HL-60/S4 (cell line): ENCODE measurements at regions not wholly inside any gene's neighbourhood (a gene's known extent, or its start where the extent isn't known, plus 50 kb on each side); places are given as distances from the start of the nearest gene placed in this dataset.
"Not testable (repeated sequence)": the region's sequence is repeated elsewhere in the genome, so short reads cannot be mapped to it uniquely, and the experiment has no call there.

ENCODE experiments used
- in situ Hi-C: fragments of 300-500 bp; cut with MboI; formaldehyde crosslinking; loops from 2 replicates; pipeline ENCODE4 v1.14.3; 2022; ENCODE audit warnings: low sequenced_read_pairs

DNA sequence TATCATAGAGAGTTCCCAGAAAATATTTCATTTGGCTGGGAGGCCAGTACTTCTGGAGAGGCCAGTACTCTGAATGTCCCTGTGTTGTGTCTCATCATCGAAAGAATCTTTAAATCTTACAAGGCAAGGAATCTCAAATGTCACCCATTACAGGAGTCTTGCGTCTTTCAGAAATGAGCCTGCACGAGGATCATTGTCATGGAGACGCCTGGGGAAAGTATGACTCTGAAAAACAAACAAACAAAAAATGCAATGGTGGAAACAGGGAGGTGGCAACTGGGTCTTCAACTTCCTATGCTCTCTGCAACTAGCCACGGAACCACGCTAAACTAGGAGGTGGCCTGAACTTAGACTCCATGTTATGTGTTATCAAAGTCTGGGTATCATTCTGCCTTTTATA lies 804.6 kb downstream of the EPHA3 start:
- in situ Hi-C loops = no loop called here

DNA sequence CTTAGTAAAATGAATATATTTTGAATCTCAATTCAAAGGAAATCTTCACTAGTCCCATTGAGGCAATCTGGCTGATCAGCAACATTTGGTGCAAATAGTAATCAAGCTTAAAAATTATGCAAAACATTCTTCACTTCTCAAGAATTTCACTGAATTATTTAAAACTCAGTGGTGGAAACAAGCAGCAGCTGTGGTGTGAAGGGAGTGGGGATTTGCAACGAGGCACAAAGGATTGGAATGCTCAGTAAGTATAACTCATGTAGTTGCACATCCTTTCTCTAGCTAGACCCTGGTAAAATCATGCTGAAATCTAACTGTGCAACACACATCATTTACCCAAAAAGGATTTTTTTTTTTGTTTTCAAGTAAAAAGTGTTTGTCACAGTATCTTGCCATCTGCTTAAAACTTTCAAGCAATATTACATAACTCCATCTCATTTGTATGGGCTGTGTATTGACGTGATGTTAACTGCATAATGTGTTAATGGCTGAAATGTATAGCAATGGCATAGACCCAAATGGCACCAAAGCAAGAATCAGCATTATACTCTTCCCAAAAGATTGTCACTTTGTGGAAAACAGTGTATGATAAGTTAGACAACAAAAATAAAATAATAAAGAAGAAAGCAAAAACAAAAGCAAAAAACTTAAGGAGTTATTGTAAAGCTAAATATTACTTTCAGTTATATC lies 816.6 kb downstream of the EPHA3 start:
- in situ Hi-C loops = no loop called here

DNA sequence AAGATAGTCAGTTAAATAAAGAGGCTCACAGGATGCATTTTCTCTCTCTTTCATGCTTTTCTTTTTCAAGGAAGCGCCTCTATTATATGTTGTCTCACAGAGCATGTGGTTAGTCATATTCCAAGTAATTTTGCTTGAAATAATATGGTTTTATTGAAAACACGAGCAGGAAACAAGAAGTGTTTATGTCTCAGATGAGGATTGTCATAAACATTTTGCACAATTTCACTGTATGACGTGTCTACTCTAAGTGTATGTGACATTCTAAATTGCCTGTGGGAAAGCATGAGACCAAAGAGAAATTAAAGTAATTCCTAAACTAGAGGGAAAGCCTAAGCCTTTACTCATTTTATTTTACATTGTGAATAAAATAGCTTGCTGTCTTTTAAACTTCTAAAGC lies 818.6 kb downstream of the EPHA3 start:
- in situ Hi-C loops = no loop called here

DNA sequence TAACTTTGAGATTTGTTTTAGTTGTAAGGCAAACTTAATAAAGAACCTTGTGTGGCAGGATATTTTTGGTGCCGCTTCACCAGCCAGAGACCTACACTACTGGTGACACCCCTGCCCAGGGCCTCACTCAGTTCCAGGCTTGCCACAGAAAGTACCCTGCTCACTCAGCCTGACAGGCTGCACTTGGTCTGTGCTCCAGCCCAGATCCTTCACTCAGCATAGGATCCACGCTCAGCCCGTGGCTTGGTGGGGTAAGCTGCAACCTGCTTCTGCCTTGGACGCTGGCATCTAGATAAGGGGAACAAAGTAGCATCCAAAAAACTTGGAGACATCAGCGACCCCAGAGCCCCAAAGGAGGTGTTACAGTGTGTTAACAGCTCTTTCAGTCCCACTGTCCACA lies 825.5 kb downstream of the EPHA3 start:
- in situ Hi-C loops = no loop called here

DNA sequence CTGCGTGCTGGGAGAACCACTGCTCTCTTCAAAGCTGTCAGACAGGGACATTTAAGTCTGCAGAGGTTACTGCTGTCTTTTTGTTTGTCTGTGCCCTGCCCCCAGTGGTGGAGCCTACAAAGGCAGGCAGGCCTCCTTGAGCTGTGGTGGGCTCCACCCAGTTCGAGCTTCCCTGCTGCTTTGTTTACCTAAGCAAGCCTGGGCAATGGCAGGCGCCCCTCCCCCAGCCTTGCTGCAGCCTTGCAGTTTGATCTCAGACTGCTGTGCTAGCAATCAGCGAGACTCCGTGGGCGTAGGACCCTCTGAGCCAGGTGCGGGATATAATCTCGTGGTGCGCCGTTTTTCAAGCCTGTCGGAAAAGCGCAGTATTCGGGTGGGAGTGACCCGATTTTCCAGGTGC lies 837.0 kb downstream of the EPHA3 start:
- in situ Hi-C loops = not testable (repeated sequence)

DNA sequence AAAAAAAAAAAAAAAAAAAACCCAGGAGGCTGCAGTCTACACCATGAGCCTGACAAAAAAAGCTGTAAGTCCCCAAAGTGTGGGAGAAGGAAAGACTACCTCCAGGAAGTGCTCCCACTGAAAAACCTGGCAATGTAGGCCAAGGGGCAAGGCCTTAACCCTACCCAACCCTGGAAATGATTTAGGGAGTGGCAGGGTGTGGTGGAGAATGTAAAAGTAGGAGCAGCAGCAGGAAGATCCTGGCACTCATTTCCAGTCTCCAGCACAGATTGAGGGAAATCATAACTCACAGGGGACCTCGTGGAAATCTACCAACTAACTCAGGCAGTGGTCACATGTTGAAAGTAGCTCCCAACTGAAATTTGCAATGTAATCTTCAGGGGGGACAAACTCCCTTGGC lies 839.5 kb downstream of the EPHA3 start:
- in situ Hi-C loops = no loop called here

DNA sequence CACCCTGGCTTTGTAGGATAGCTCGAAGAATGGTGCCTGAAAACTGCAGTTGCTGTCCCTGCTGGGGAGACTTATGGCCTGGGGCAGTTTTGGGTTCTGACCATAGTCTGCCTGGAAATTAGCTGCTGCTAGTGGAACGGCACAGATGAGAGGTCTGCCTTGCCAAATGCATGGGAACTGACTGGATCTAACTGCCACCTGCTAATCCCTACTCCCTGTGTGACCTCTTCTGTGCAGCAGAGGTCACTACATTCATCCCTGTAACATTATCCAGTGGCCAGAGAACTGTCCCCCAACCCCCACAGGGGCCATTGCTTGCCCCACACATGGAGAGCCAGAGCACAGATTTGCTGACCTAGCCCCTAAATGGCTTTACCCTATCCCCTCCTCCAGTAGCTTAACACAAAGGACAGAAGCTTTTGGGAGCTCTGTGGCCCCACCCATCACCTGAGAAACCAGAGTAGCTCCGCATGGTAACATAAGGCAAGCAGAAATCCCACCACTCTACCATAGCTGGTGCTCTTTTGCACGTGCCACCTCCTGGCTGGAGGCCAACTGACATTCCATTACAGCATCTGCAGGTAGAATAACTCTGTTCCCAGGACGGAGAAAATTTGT lies 840.0 kb downstream of the EPHA3 start:
- in situ Hi-C loops = no loop called here

DNA sequence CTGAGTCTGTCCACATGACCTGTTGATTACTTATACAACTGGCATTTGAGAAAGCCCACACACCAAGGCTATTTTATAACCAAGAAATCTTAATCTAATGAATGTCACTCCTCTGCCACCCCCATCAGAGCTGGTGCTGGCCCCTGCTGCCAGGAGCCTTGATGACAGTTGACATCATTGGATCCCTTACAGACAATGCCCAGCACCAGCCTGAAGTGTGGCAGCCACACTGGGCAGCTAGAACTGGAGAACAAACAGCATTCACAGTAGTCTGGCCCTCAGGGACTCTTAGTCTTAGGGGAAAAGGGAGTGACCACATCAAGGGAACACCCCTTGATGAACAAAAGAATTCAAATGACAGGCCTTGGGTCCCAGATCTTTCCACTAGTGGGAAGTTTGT lies 840.6 kb downstream of the EPHA3 start:
- in situ Hi-C loops = no loop called here

DNA sequence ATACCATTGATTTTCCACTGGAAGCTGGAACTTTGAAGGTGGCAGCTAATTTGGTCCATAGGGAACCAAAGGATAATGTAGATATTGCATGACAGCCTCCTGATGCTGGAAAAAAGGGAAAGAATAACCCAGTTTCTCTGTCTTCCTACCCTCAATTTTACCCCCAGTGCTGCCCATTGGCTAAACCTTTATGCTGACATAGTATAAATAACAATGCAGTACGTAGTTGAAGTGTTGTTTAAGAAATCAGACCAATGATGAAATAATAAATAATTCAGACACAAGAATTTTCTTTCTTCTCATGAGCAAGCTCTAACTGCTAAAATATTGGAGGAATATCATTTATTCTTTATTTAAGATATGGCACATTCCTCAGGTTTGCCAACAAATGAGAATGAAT lies 843.4 kb downstream of the EPHA3 start:
- in situ Hi-C loops = no loop called here

DNA sequence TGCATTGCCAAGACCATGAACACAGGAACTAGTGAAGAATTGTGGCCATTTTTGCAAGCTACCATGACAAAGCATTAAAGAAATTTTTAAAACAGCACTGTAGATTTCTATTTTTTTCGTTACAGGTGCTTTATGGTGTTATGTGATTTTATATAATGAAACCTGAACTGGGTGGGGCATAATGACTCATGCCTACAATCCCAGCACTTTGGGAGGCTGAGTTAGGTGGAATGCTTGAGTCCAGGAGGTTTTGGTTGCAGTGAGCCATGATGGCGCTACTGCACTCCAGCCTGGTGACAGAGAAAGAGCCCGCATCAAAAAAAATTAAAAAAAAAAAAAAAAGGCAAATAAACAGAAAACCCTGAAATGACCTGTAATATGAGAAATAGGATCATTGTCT lies 846.7 kb downstream of the EPHA3 start:
- in situ Hi-C loops = no loop called here

DNA sequence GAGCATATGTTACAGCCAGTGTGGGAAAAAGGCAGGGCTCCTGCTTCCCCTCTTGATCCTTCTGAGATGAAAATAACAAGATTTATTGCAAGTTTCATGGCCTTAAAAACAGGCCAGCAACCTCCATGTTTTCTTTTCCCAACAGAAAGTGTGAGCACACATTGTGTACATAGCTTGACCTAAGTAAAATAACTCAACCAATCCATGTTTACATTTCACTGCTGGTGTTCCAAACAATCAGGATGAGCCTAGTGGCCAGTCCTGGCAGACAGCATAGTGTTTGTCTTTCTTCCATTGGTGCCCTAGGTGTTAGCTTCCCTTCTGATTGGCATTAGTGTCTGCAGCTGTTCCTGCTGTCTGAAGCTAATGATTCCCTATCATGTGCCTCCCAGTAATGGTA lies 847.7 kb downstream of the EPHA3 start:
- in situ Hi-C loops = no loop called here

DNA sequence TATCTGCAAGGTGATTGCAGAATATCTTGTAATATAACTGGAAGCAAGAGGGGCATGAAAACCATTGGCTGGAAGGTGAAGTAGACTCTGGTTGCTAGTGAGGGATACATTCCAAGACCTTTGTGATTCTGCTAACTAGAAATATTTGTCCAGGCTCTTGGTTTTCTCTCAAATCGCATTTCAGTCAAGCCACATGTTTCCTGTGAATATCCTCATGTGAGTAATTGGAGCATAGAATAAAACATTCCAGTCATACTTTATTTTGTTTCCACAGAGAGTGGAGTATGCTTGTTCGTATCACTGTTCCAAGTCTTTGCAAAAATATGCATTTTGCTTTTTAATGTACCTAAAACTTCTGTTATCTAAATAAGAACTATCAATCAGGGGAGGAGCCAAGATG lies 850.0 kb downstream of the EPHA3 start:
- in situ Hi-C loops = no loop called here

DNA sequence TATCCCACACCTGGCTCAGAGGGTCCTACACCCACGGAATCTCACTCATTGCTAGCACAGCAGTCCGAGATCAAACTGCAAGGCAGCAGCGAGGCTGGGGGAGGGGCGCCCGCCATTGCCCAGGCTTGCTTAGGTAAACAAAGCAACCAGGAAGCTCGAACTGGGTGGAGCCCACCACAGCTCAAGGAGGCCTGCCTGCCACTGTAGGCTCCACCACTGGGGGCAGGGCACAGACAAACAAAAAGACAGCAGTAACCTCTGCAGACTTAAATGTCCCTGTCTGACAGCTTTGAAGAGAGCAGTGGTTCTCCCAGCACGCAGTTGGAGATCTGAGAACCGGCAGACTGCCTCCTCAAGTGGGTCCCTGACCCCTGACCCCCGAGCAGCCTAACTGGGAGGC lies 850.7 kb downstream of the EPHA3 start:
- in situ Hi-C loops = not testable (repeated sequence)

DNA sequence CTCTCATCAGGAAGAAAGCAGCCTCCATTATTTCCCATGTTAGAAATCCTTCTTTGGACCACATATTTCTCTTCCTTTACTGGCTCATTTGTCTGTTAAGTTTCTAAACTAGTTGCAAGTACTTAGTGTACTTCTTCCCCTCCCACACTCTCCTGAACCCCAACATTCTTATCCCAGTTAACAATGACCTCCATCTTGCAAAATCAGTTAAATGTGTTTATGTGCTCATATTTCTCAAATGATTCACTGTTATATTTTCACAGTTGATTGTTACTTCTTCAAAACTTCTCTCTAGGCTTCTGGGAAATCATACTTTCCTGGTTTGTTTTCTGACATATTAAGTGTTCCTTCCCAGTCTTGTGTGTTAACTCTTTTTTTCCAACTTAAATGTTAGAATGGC lies 856.9 kb downstream of the EPHA3 start:
- in situ Hi-C loops = no loop called here

DNA sequence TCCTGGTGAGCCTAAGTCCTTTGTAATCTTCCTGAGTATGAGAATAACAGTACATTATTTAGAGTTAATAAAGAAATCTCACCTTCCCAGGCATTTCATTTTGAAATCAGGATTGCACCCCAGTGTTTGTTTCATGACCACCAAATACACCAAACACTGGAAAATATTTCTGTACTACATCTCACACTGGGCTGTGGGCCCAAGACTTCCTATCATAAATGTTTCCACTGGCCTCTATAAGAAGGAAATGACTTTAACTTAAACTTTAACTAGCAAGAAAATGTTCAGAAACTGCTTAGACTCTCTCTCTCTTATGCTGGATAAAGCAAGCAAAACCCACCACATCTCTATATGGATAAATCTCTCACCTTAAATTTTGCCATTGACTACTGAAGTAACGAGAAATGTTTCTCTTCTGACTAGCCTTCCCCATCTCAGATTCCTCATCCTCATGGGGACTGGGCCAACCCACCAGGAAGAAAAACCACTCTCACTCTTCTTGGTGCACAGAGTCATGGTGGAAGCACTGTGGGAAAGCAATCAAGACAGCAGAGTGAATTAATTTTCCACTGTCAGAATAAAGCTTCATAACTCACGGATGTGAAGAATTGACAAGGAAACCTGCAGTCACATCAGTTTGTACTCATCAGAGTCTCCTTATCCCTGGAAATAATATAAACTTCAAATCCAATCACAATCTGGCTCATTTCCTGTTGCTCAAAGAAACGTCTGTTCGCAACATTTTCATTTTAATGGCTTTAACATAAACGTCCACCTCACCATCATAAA lies 859.6 kb downstream of the EPHA3 start:
- in situ Hi-C loops = no loop called here

DNA sequence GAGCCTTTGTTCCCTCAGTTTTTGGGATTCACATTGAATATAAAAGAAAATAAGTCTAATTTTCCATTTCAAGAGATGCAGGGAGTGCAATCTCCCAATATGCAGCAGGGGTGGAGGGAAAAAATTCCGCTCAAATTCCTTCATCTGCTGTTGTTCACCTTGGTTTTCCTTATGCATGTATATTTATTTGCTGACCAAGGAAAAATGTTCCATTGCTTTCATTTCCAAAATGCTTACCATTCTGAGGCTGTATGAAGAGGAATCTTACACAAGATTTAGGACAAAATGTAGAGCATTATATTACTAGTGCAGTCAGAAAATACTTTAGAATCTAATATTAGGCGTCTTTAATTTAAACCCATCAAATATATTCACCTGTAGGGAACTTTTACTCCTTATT lies 863.9 kb downstream of the EPHA3 start:
- in situ Hi-C loops = no loop called here

DNA sequence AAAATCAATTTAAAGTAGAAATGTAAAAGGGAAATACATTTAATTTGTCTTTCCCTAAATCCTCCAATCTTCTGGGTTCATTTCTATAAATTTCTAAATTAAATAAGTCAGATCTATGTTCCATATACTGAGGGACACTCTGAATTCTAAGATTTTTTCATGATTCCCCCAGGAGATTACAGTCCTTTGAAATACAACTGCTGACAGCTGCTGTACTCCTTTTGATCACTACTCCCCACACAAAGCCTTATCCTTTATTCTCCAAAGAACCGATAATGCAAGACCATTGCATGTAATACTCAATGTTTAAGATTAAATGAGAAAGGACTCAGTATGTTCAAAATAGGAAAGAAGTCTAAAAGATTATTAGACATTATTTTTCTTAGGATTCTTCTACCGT lies 865.7 kb downstream of the EPHA3 start:
- in situ Hi-C loops = no loop called here

DNA sequence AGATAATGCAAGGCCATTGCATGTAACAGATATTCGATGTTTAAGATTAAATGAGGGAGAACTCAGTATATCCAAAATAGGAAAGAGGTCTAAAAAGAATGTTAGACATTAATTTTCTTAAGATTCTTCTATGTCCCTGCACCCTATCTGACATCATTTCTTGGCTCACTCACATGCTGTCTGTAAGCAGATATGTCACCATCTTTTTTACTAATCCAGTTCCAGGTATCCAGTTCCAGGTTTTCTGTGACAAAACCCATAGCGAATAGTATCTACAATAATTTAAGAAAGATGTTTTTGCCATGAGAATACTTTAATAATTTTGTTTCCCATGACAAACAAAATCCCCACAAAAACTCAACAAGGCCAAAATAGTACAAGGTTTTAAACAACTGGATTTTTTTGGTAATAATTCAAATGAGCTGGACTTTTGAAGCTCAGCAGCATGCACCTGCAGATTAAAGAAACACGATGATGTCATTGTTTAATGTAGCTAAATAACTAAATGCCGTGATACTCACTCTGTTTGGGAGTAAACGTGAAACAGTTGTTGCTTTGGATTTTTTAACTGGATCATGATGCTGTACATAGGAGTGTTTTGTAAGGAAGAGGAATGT lies 867.6 kb downstream of the EPHA3 start:
- in situ Hi-C loops = no loop called here

DNA sequence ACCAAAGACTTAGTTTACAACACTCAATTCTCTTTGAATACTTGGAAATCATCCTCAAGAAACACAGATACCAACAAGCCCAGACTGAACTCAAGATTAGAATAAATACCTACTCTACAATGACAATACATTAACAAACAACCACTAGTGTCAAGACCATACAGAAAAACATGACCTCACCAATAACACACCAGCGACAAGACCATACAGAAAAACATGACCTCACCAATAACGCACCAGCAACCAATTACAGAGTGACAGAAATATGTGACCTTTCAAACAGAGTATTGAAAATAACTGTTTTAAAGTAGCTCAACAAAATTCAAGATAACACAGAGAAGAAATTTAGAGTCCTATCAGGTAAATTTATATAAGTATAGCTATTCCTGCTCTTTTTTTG lies 876.0 kb downstream of the EPHA3 start:
- in situ Hi-C loops = no loop called here

DNA sequence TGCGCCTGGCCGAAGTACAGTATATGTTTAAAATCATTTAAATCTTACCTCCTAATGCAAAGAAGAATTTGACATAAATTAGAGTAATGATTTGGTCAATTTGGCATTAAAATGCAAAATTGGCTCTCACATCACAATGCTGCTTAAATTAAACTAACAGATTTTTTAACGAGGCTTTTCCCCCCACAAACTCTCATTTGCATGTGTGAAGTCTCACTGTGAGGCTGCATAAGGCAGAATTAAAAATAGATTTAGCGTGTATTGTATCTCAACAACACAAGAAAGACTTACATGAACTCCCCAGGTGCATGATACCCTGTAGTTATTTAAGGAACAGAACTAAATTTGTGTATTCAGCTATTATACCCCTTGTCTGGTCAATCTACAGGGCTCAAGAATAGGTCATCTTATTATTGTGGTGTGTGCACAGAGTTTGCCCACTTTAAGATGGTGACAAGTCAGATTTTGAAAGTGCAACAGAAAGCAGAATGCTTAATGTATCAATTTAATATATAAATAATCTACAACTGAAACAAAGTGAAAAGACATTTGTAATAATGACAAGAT lies 897.9 kb downstream of the EPHA3 start:
- in situ Hi-C loops = no loop called here

DNA sequence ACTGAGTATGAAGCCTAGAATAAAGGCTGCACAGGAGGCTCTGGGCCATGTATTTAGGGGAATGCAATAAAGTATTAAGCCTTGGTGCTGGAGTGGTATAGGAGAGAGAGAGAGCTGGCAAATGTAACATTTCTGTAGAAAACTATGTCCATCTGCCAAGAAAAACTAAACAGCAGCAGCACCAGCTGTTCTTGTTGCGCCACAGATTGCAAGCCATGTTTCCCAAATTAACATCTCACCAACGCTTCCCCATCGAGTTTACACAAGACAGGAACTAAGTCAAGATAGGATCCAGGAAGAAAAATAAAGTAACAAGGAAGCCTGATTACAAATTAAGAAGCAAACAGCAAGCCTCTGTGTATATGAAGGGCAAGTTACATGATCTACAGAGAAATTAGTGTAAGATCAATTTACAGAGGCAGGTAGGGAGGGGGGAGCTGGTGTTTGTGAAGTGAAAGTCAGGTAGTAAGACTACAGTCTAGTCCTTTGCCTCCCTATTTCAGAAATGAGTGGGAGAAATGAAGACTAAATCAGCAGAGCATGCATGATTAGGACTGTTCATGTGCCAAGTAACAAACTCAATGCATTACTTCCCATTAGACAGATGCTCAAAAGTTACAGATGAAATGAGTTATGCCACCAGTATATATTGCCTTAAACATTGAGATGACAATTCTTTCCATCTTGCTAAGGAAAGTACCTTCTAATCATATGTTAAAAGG lies 900.5 kb downstream of the EPHA3 start:
- in situ Hi-C loops = no loop called here
